Amniotic epithelial cell (primary cell): ENCODE measurements at regions not wholly inside any gene's neighbourhood (a gene's known extent, or its start where the extent isn't known, plus 50 kb on each side); places are given as distances from the start of the nearest gene placed in this dataset.
"Not testable (repeated sequence)": the region's sequence is repeated elsewhere in the genome, so short reads cannot be mapped to it uniquely, and the experiment has no call there.

ENCODE experiments used
- DNase-seq: peaks from one replicate; pipeline ENCODE4 v3.0.0-alpha.2; 2010; ENCODE audit warnings: low read depth

DNA sequence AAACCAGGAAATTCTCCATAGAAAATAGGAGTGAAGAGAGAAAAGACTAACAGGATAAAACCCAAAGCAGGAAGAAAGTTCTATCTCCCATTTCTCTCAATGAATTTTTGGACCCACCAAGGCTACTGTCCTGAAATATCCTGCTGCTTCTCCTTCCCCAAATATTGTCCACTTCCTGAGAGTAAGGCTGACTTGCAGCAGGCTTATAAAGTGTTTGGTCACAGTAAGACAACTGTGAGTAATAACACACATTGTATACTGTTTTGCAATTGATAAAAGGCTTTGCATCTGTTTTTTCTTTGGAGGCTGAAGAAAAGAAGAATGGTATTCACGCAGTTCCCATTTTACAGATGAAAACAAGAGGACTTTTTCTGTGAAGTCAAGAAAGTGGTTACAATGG, 52.8 kb downstream of the FOXD4L6 start:
- not testable (repeated sequence) for DNase-seq

DNA sequence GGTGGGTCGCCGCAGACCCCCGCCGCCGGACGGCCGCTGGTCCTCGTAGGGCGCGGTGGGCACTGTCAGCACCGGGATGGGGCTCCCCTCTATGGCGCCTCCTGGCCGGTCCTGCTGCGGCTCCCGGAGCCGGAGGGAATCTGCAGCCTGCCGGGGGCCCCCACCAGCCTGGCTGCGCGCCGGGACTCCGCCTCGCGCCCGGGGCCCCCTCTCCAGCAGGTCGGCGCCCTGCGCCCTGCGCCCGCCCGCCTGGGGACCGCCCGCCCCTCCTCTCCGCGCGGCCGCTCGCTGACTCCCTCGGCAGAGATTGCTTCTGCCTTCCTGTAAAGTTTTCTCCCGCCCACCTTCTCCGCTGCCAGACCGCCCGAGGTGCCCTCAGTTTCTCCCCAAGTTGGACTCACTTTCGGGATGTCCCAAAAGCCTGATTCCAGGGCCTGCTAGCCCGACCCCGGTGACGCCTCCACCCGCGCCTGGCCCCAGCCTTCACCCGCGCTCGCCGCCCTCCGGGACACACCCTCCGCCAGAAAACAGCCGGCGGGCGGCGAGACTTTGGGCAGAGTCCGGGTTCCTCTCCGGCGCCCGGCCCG, 54.0 kb downstream of the FOXD4L6 start:
- DNase-seq: peak; percentile 5

DNA sequence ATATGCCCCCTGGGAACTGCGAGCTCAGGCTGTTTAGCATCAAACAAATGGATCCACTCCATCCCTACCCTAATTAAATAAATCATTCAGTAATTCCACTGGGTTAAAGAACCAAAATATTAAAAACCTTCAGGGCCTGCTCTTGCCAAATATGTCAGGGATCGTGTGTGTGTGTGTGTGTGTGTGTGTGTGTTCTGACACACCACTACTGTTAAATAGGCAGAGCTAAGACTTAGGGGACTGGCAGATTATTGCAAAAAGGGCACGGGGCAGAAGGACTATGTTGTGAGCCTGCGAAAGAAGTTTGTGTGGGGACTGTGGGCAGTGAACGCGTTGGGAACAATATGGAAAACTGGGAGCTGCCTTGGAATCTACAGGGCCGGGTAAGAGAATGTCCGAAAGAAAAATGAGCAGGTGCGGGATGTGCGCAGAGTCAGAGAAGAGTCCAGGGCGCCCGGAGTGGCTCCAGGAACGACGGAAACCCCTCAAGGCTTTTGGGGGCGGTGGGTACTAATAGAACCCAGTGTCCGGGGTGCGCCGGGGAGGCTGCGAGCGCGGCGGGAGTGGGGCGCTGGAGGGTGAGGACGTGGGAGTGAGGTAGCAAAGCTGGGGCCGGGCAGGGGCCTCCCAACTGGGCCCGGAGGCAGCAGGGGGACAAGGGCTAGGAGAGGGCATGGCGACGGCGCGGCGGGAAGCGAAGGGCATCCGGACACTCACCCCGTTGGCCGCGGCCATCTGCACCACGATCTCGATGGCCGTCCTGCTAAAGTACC, 54.8 kb downstream of the FOXD4L6 start:
- peak; percentile 13 for DNase-seq

DNA sequence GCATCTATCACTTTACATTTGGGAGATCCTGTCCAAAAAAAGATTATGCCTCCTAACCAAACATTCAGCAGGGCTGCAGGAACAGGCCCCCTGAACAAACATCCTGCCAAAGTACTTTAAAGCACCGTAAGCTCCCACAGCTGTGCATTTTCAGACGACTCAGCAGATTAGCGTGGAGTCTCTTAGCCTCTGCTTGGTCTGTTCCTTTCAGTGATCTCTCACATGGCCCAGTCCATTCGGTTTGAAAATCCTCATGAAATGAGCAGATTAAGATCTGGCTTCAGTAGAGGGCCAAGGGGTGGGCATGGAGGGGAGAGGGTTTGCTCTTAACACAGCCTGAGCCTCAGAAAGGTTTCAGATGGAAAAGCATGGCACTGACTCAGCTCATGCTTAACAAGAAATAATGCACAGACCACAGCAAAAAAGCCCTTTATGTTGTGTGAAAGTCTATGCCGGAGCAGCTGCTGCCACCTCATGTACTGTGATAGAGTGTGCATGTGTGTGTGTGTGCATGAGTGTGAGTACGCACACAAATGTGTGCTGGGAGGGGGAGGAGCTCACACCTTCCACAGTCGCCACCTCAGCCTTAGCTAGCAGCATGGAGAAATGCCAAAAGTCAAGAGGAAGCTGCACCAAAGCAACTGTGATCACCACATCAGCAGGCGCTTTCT, 64.2 kb downstream of the FOXD4L6 start:
- DNase-seq: peak; percentile 7

DNA sequence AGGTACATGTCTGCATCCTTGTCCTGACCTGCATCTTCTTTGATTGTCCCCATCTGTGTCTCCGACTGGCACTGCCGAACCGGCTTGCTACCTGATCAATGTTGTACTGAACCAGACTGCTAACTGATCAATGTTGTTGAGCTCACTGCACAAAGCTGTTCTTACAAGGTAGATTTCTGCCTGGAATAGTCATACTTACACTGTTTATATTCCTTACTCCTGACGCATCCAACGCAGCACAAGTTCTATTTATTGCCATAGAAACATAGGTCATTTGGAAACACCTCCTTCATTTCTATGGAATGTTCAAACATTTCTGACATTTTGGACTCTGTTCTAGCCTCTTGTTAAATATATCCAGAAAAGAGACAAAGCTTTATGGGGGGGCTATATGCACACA, 65.2 kb downstream of the FOXD4L6 start:
- peak; percentile 41 for DNase-seq

DNA sequence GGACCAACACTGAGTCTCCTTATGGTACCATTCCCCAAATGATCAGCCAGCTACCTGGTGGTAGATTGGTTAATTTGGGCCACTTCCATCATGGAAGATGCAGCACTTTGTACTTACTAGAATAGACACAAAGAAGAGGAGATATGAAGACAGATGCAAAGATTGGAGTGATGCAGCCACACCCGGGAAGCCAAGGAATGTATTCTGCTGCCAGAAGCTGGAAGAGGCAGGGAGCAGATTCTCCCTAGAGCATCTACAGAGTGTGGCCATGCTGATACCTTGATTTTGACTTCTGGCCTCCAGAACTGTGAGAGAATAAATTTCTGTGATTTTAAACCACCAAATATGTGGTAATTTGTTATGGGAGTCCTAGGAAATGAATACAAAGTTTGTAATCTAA, 68.9 kb downstream of the FOXD4L6 start:
- not testable (repeated sequence) for DNase-seq

DNA sequence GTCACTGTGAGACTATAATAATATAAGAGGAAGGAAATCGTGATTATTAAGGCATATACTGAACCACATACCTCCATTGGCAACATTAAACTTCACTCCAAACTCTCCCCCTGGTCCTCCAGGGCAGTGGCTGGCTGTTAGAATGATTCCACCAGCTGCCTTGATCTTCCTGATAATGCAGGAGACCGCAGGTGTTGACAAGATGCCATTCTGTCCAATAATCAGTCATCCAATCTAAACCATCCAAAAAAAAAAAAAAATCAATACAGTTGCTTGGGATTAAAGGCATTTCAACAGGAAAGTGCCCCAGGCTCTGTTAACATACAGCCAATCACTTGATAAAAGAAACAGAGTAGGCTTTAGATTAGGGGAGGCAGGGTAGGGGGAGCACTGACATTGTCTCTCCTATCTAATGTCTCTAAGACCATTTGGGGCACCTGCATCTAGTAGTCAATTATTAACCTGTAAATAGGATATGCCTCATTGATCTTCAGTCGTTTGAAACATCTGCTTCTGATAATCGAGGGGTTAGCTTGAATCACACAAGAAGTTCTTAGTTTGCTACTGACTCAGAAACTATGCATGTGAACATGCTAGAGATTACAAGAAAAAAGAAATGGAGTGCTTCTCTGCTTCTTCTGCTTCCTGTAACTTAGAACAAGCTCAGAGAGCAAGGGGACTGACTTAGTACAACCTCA, 74.7 kb downstream of the FOXD4L6 start:
- DNase-seq: not testable (repeated sequence)

DNA sequence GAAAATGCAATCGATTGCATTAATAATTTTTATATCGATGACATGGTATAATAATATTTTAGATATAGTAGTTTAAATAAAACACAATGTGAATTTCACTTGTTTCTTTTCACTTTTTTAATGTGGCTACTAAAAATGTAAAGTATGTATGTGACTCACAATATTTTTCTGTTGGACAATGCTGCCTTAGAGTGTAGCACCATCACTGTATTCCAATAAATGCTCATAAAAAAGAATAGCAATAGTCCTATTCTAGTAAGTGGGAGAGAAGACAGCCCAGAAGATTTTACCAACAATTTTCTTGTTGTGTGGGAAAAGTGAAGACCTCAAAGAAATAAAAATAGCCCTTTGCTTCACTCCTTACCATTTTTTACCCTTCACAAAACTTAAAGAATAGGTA, 79.8 kb downstream of the FOXD4L6 start:
- DNase-seq: not testable (repeated sequence)

DNA sequence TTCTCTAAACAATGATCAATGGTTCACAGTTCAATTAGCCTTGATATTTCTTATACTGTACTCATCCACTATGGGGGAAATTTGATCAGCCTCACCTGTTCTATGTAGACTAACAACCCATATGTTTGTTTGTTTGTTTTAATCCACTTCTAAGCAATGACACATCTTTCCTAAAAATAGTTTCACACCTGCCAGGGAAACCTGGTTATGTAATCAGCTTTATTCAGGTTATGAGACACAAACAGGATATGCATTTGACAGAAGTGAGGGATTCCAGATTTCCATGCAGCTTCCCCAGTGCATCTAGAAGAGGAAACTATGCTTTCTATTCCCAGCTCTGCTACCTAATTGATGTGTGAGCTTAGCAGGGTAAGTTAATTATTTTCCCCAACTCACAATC, 80.7 kb downstream of the FOXD4L6 start:
- DNase-seq: not testable (repeated sequence)

DNA sequence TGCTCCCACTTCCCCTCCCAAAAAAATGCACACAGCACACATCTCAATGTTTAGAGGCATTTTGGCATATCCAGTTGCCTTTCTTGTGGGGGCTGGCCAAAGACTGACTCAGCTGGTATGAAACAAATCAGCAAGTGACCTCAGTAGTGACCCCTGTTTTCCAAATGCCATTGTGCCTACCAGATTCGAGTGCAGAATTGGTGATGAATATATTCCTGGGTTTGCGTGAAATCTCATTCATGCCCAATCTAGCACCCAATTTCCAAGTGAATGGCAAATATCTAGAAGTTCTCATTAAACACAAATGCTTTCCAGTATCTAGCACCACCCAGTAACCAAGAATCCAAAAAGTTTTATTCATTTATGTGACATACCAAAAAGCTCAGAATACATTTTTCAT, 83.6 kb downstream of the FOXD4L6 start:
- DNase-seq: not testable (repeated sequence)

DNA sequence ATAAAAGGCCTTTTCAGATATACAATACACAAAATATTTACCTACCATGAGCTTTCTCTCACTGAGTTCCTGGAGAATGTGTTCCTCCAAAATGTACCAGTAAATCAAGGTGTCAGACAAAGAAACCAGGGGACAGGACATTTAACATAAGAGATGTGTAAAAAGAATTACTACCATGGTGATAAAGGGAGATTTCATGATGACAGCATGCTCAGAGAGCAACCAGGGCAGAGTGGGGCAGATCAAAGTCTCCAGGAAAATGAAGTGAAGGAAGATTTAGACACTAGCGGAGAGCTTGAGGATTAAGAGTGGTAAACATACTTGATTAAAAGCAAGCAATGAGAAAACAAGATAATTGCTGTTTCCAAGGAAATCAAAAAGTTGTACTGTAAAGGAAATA, 85.0 kb downstream of the FOXD4L6 start:
- DNase-seq: not testable (repeated sequence)

DNA sequence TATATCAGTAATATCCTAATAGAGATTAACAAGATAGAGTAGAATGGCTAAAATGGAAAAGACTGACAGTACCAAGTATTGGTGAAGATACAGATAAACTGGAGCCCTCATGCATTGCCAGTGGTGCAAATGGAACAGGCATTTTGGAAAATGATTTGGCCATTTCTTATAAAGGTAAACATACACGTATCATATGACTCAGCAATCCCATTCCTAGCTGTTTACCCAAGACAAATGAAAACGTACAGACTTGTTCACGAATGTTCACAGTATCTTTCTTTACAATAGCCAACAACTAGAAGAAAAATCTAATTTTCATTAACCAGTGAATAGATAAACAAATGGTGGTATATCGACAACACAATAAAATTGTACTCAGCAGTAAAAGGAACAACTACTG, 86.4 kb downstream of the FOXD4L6 start:
- not testable (repeated sequence) for DNase-seq

DNA sequence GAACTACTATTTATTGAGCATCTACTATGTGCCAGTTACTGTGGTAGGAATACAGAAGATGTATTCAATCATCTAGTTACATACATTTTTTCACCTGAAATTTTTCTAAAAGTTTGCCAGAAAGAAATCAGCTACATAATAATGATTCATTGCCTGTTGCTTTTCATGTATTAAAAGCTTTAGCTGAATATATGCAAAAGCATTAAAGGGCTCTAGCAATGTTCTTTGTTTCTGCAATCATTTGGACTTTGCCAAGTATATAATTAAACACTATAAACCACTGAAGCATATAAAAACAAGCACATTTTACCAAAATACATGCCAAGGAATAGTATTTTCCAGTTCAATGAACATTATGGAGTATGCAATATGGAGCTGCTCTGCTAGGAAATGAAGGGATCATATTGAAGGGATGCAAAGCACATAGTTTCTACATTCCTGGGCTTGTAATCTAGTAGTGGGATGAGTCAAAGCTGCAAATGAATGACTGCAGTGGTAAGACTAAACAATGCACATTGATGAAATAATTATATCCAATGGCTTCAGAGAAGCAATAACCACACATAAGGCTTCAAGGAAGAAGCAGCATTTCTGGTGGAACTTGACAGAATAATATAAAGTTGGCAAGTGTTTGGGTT, 87.7 kb downstream of the FOXD4L6 start:
- DNase-seq: not testable (repeated sequence)

DNA sequence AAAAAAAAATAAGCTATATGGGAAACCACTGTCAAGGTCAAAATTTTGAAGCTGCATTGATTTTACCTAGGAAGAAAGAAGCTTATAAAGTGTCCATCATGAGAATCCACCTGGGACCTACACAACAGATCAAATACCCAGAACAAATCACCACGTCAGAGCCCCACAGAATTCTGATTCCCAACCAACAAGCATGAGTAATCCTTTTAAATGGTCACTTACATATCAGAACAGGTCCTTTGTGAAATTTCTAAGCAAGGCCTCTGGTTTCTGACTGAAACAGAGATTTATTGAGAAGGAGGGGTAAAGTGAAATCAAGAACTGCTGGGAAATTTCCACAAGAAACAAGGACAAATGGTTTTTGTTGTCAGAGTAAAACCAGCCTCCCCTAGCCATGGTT, 93.2 kb downstream of the FOXD4L6 start:
- DNase-seq: peak; percentile 62

DNA sequence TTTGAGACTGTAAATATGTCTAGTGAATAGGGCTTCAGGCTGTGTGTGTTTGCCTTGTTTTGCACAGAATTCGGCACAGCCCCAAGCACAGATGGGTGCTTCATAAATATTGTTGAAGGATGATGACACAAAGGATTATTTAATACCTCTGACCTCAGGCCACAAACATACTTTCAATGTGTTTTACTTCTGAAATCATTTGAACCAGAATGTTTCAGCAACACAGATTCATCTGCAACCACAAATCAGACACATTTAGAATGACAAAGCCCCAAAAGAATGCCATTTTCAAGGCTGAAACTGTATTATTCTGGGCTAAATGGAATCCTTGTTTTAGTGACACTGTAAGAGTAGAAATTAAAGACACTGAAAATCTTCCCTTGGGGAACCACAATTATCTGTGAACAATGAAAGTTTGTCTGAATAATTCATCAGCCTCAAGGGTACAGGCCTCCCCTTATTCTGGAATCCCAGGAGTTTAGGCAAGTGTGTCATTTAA, 93.7 kb downstream of the FOXD4L6 start:
- DNase-seq: peak; percentile 87

DNA sequence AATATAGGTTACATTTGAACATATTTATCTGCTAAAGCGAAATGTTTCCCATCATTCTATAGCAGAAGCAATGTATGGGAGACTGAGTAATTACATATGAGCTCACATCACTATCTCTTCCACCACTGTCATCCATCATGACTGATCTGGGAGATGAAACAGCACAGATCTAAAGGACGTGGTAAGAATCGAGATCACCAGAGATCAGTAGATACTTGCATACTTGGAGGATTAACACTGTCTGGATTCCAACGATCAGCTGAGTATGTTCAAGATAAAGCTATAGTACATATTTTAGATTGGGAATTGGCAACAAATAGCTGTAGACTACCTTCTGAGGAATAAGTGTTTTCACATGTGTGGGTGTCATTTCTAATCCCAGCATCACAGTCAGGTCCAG, 94.6 kb downstream of the FOXD4L6 start:
- peak; percentile 68 for DNase-seq

DNA sequence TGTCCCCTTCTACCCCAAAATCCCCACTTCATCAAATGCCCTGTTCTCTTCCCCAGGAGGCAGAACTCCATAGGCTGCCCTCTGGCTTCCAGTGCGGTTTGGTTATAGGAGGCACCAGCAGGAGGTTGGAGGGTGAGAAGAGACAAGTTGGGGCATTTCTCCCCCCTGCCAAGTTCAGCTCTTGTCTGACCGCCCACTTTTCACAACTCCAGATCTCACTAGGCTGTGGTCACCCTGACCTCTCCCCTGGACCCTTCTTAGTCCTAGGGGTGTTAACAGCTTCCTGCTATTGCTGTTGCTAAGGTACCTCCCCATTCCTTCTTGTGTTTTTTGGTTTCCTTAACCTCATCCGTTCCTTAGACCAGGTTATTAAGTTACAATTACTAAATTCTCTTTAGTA, 95.1 kb downstream of the FOXD4L6 start:
- not testable (repeated sequence) for DNase-seq

DNA sequence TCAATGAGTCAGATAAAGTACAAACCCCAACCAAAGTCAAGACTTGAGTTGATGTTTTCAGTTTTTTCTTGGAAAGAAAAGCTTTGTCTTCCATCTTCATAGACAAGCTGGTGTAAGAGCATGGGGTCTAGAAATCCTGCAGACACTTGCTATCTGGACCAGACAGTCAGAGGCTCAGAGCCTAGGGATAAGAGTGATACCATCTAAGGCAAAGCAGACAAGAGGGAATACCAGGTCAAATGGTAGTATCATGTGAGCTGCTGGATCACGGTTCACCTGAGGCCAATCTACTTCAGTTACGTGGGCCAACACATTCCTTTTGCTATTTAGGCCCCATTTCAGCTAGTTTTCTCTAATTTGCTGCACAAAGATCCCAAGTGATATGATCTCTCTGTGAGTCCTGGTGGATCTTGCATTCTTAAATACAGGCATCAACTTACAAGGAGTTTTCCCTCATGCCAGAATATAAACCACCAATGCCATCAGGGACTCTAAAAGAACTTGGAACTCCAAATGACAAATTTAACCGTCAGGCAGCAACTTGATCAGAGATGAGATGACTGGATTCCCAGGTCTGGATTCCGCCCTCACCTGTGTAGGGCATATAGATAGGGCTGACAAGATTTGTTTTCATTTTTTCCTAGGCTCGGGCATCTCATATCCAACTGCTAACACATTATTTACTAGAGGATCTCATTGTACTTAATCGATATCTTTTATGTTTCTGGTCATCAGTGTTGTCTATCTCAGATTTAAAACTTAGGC, 101.4 kb downstream of the FOXD4L6 start:
- not testable (repeated sequence) for DNase-seq

DNA sequence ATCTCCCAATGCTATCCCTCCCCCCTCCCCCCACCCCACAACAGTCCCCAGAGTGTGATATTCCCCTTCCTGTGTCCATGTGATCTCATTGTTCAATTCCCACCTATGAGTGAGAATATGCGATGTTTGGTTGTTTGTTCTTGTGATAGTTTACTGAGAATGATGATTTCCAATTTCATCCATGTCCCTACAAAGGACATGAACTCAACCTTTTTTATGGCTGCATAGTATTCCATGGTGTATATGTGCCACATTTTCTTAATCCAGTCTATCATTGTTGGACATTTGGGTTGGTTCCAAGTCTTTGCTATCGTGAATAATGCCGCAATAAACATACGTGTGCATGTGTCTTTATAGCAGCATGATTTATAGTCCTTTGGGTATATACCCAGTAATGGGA, 106.1 kb downstream of the FOXD4L6 start:
- DNase-seq: not testable (repeated sequence)

DNA sequence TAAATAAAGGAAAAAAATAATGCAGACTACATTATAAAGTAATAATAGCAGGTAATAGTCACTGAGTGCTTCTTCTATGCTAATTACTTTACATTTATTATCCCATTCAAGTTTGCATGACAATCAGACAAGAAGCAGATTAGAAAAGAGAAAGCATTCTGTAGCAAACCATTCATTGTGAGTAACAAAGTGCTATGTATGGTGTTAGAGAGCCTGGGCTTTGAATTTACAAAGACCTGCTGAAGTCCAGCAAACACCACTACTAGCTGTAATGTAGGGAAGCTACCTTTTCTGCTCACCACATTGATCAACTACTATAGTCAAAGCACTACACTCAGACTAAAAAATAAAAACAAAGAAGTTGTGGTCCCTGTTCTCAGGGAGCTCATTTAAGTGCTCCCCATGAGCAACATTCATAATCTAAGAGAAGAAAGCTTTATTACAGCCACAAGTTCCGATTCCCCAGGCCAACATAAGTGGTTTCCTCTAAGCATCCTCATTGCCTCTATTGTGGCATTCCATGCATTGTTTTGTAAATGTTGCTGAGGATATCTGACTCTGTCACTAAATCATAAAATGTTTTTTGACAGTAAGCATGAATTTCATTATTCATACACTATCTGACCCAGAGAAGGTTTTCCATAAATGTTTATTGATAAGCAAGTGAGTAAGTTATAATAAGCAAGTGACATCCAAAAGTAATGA, 108.5 kb downstream of the FOXD4L6 start:
- DNase-seq: peak; percentile 48
